ENCODE measurements at regions not wholly inside any gene's neighbourhood (a gene's known extent, or its start where the extent isn't known, plus 50 kb on each side); places are given as distances from the start of the nearest gene placed in this dataset.

DNA sequence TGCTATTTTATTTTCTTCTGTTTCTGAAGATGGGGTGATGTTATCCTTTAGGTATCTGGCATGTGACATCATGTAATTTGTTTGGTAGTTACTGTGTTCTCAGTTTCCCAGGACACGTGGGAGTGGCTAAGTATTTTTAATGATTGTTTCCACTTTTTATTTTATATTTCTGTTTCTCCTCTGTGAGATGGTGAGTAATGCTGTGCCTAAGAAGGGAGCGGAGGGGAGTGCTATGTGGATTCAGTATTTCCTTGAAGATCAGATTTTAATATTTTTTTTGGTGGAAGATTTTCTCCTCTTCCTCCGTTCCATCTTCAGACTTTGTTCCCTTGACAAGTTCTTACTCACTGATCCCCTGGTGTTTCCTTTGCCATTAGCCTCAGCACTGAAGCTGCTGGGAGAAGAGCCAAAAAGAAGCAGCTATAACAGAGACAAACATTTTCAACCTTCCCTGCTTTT, 180.0 kb upstream of the MMADHC start:
- TF ChIP-seq POLR2A (IDR thresholded peaks at IDR 0.05; ENCODE audit: low read depth, low read length) (no peak), EZH2 (IDR thresholded peaks at IDR 0.05; ENCODE audit: borderline replicate concordance, low read depth, low read length, severe bottlenecking) (no peak), POLR2AphosphoS5 (IDR thresholded peaks at IDR 0.05; ENCODE audit: insufficient read depth, low read depth, low read length) (no peak), GATA2 (IDR thresholded peaks at IDR 0.05; ENCODE audit: insufficient read depth, insufficient read length, low read depth, low read length) (no peak), JUN (IDR thresholded peaks at IDR 0.05; ENCODE audit: borderline replicate concordance, insufficient read depth, insufficient read length, low read depth) (no peak)
- TF ChIP-seq, protein P1, sequence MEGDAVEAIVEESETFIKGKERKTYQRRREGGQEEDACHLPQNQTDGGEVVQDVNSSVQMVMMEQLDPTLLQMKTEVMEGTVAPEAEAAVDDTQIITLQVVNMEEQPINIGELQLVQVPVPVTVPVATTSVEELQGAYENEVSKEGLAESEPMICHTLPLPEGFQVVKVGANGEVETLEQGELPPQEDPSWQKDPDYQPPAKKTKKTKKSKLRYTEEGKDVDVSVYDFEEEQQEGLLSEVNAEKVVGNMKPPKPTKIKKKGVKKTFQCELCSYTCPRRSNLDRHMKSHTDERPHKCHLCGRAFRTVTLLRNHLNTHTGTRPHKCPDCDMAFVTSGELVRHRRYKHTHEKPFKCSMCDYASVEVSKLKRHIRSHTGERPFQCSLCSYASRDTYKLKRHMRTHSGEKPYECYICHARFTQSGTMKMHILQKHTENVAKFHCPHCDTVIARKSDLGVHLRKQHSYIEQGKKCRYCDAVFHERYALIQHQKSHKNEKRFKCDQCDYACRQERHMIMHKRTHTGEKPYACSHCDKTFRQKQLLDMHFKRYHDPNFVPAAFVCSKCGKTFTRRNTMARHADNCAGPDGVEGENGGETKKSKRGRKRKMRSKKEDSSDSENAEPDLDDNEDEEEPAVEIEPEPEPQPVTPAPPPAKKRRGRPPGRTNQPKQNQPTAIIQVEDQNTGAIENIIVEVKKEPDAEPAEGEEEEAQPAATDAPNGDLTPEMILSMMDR (IDR thresholded peaks at IDR 0.05; ENCODE audit: extremely low read depth in 1 of 2, insufficient read depth in 1 of 2, low read depth in 1 of 2, low read length in 2 of 2): no peak
- TF ChIP-seq, protein P2, sequence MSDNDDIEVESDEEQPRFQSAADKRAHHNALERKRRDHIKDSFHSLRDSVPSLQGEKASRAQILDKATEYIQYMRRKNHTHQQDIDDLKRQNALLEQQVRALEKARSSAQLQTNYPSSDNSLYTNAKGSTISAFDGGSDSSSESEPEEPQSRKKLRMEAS (IDR thresholded peaks at IDR 0.05; ENCODE audit: insufficient read depth, insufficient read length): no peak
